Glutamatergic neuron (in vitro differentiated cells): ENCODE measurements at regions not wholly inside any gene's neighbourhood (a gene's known extent, or its start where the extent isn't known, plus 50 kb on each side); places are given as distances from the start of the nearest gene placed in this dataset.

ENCODE experiments used
- DNase-seq: peaks from one replicate; pipeline ENCODE4 v3.0.0; 2022
- H3K27ac Mint-ChIP-seq: one replicate; pipeline ENCODE4 v1.8.0; 2020; ENCODE audit warnings: mild to moderate bottlenecking, mixed read lengths, inconsistent platforms; ENCODE audit not compliant: unreplicated experiment
- H3K27me3 Mint-ChIP-seq: one replicate; pipeline ENCODE4 v1.8.0; 2020; ENCODE audit warnings: mild to moderate bottlenecking, moderate library complexity, mixed read lengths, inconsistent platforms; ENCODE audit not compliant: unreplicated experiment
- H3K36me3 Mint-ChIP-seq: one replicate; pipeline ENCODE4 v1.8.0; 2020; ENCODE audit warnings: mild to moderate bottlenecking, mixed read lengths, inconsistent platforms; ENCODE audit not compliant: unreplicated experiment
- H3K4me1 Mint-ChIP-seq: one replicate; pipeline ENCODE4 v1.8.0; 2020; ENCODE audit warnings: mild to moderate bottlenecking, low read depth, mixed read lengths, inconsistent platforms; ENCODE audit not compliant: unreplicated experiment
- H3K4me3 Mint-ChIP-seq: one replicate; pipeline ENCODE4 v1.8.0; 2020; ENCODE audit warnings: mild to moderate bottlenecking, mixed read lengths, inconsistent platforms; ENCODE audit not compliant: unreplicated experiment
- H3K9me3 Mint-ChIP-seq: one replicate; pipeline ENCODE4 v1.8.0; 2020; ENCODE audit warnings: mild to moderate bottlenecking, moderate library complexity, mixed read lengths, inconsistent platforms; ENCODE audit not compliant: unreplicated experiment
- TF ChIP-seq, protein P1 (sequence below): fragments of 200-600 bp; sonication (generic); IDR thresholded peaks from one replicate; pipeline ENCODE4 v1.5.0; 2021; ENCODE audit not compliant: partially characterized antibody, unreplicated experiment

DNA sequence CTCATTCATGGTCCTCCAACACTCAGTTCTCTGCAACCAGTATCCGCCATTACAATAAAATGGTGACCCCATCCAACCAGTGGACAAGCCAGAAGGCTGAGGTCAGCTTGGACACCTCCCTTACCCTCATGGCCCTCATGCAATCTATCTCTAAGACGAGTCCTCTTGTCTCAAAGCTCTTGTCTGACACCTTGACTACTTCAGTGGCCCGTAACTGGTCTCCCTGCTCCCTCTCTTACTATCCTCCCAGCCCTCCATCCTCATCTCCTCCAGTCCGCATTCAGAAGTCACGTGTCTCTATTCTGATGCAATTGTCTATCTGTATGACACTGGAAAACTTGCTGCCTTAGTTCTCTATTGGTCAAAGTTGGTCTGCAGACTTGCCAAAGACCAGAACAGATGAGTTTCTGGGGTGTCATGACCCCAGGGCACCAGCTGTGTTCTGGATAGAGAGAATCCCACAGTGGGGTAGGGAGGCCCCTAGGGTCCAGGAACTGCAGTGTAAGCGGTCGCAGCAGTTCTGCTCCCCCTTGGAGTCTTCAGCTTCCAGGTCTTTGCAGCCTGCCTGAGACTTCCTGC, 59.6 kb upstream of the RNF24 start:
- H3K9me3 Mint-ChIP-seq = peaks cover 2% of the 10 kb centered on the region
- H3K4me1 Mint-ChIP-seq = peaks cover 14% of the 10 kb centered on the region
- peaks cover 1% of the 10 kb centered on the region for H3K36me3 Mint-ChIP-seq
- peaks cover 3% of the 10 kb centered on the region for H3K27me3 Mint-ChIP-seq
- DNase-seq = no peak
- no peak overlapping the region for H3K4me3 Mint-ChIP-seq
- no peak overlapping the region for H3K27ac Mint-ChIP-seq
- TF ChIP-seq, protein P1, sequence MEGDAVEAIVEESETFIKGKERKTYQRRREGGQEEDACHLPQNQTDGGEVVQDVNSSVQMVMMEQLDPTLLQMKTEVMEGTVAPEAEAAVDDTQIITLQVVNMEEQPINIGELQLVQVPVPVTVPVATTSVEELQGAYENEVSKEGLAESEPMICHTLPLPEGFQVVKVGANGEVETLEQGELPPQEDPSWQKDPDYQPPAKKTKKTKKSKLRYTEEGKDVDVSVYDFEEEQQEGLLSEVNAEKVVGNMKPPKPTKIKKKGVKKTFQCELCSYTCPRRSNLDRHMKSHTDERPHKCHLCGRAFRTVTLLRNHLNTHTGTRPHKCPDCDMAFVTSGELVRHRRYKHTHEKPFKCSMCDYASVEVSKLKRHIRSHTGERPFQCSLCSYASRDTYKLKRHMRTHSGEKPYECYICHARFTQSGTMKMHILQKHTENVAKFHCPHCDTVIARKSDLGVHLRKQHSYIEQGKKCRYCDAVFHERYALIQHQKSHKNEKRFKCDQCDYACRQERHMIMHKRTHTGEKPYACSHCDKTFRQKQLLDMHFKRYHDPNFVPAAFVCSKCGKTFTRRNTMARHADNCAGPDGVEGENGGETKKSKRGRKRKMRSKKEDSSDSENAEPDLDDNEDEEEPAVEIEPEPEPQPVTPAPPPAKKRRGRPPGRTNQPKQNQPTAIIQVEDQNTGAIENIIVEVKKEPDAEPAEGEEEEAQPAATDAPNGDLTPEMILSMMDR = no peak

DNA sequence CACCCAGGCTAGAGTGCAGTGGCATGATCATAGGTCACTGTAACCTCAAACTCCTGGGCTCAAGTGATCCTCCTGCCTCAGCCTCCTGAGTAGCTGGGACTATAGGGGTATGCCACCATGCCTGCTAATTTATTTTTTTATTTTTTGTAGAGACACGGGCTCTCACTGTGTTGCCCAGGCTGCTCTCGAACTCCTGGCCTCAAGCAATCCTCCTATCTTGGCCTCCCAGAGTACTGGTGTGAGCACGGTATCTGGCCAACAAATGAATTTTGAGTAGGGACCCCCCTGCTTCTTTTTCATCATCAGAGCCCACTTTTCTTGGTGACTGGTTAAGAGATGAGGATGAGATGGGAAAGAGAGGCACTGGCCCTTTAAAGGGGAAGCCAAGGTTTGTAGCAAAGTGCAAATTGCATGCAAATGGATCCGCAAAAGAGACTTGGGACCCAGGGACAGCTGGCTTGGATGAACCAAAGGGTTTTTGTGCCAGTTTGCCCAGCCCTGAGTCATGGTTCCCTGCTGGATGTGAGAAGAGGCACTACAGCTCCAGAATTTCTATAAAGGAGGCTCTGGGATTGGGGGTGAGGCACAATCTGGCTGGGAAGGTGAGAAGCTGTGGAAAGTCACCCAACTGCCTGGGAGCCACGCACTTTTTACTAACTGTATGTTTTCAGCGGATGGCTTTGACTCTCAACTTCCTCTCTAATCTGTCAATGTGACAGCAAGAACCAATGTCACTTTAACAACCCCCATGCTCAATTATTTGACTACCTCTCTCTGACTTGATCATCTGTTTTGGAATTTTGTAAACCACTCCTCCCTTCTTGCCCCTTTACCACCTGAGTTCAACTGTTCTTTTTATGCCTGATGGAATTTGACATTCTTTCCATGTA, 58.7 kb upstream of the RNF24 start:
- Mint-ChIP-seq H3K27me3 (peaks cover 3% of the 10 kb centered on the region), H3K4me3 (no peak overlapping the region), H3K4me1 (peaks cover 14% of the 10 kb centered on the region), H3K27ac (no peak overlapping the region), H3K9me3 (peaks cover 3% of the 10 kb centered on the region), H3K36me3 (peaks cover 4% of the 10 kb centered on the region)
- no peak for DNase-seq
- TF ChIP-seq, protein P1 = no peak

DNA sequence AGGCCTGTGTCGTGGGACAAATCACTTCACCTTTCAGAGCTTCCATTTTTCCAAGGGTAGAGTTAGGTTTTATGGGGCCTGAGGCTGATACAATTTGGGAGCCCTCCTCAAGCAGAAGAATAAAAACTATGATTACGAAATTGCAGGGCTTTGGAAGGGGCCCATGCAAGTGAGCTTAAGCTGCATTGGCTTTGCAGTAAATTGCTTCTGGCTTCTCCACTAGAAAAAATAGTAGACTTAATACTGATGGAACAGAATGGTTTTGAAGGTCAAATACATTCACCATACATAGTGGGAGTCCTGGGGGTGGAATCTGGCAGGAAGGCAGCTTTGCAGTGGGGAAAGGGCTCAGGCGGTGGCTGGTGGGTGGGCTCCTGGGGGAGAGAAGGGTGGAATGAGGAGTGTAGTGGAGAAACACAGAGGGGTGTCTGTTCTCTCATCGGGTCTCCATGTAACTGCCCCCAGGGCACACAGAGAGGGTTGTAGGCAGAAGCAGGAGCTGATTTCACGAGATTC, 55.9 kb upstream of the RNF24 start:
- TF ChIP-seq, protein P1 = no peak
- peaks cover 12% of the 10 kb centered on the region for H3K4me1 Mint-ChIP-seq
- no peak overlapping the region for H3K27ac Mint-ChIP-seq
- peaks cover 3% of the 10 kb centered on the region for H3K27me3 Mint-ChIP-seq
- no peak for DNase-seq
- peaks cover 3% of the 10 kb centered on the region for H3K9me3 Mint-ChIP-seq
- no peak overlapping the region for H3K4me3 Mint-ChIP-seq
- peaks cover 4% of the 10 kb centered on the region for H3K36me3 Mint-ChIP-seq

DNA sequence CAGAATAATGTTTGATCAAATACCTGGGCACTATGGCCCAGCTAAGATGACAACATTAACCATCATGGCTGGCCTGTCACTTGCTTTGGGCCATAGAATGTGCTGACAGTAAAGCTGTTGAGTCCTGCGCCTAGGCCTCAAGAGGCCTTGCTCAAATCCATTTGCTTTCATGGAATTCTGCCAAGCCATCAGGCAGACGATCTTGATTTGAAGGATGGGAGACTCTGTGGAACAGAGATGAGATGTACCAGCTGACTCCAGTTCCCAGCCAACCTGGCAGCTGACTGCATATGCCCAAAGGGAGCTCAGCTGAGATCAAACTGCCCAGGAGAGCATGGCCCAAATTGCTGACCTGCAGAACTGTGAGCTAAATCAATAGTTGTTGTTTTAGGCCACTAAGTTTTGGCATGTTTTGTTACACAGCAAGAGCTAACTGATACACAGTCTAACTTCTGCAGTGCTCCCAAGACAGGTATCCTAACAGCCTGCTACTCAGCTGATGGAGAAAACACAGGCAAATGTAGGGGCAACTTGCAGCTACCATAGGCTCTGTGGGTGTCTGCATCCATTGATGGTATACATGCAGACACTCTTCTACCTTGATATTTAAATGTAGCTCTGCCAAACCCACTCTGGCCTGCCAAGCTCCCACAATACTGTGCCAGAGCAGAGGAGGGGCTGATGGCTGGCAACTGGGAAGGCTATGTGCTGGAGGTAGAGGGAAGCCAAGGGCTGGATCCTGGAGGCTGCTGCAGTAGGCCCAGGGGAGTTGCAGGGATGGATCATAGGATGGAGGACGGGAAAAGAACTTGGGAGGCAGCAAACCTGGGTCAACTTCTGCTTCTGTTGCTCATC, 55.2 kb upstream of the RNF24 start:
- Mint-ChIP-seq H3K9me3 (peaks cover 3% of the 10 kb centered on the region), H3K4me1 (peaks cover 12% of the 10 kb centered on the region), H3K27me3 (peaks cover 3% of the 10 kb centered on the region), H3K4me3 (no peak overlapping the region), H3K36me3 (peaks cover 4% of the 10 kb centered on the region), H3K27ac (no peak overlapping the region)
- TF ChIP-seq, protein P1 = no peak
- no peak for DNase-seq
